IMR-90 (cell line): ENCODE measurements at regions not wholly inside any gene's neighbourhood (a gene's known extent, or its start where the extent isn't known, plus 50 kb on each side); places are given as distances from the start of the nearest gene placed in this dataset.
A peak's percentile ranks its signal among the peaks of the same experiment; 100 is the strongest.

Experiments
- ATAC-seq: fragments of 200-7000 bp; cut with Tn5 transposase; 2 replicates; pipeline ENCODE4 v1.9.1; 2020; ENCODE audit warnings: low read depth, mild to moderate bottlenecking, moderate library complexity
- BruUV-seq: library from RNA; stranded (reverse); fragments of 400-500 nt; replicated peaks from 2 replicates; lab custom pipeline; 2021; lab: Mats Ljungman, UMichigan
- CTCF ChIA-PET: fragments of 300-600 bp; formaldehyde crosslinking; extraction: SDS; loops from one replicate; lab custom pipeline; 2021; ENCODE audit warnings: antibody characterized with exemption; lab: Yijun Ruan, JAX
- POLR2A ChIA-PET: fragments of 300-600 bp; sonication (Branson Sonifier 250); formaldehyde crosslinking; loops from one replicate; lab custom pipeline; 2022; ENCODE audit warnings: antibody characterized with exemption; ENCODE audit not compliant: unreplicated experiment; lab: Charles Lee
- DNase-seq: peaks from one replicate; pipeline ENCODE4 v3.0.0; 2013
- H2AFZ ChIP-seq: replicated peaks from 2 replicates; pipeline ENCODE3; 2013; ENCODE audit warnings: low read length, mild to moderate bottlenecking; ENCODE audit not compliant: poor library complexity
- H2AK5ac ChIP-seq: 2 replicates; pipeline ENCODE4 v1.6.1; 2013; ENCODE audit warnings: low read depth, low read length, inconsistent platforms
- H2AK9ac ChIP-seq: replicated peaks from 2 replicates; pipeline ENCODE3; 2013; ENCODE audit warnings: mild to moderate bottlenecking, low read depth, low read length, moderate library complexity; ENCODE audit not compliant: poor library complexity
- H2BK120ac ChIP-seq: 2 replicates; pipeline ENCODE4 v1.6.1; 2013; ENCODE audit warnings: low read depth, low read length, inconsistent platforms
- H2BK15ac ChIP-seq: 3 replicates; pipeline ENCODE4 v1.6.1; 2013; ENCODE audit warnings: low read depth, low read length, inconsistent platforms
- H2BK20ac ChIP-seq: 2 replicates; pipeline ENCODE4 v1.6.1; 2013; ENCODE audit warnings: low read depth, mild to moderate bottlenecking, inconsistent platforms, low read length, moderate library complexity
- H2BK5ac ChIP-seq: 2 replicates; pipeline ENCODE4 v1.6.1; 2013; ENCODE audit warnings: mild to moderate bottlenecking, low read depth, low read length, inconsistent platforms; ENCODE audit not compliant: poor library complexity, severe bottlenecking
- H3K14ac ChIP-seq: replicated peaks from 2 replicates; pipeline ENCODE4 v1.6.1; 2013; ENCODE audit warnings: low read depth, low read length, inconsistent platforms
- H3K18ac ChIP-seq: 2 replicates; pipeline ENCODE4 v1.6.1; 2013; ENCODE audit warnings: low read depth, low read length, control low read depth
- H3K23ac ChIP-seq: 2 replicates; pipeline ENCODE4 v1.6.1; 2013; ENCODE audit warnings: low read depth, low read length, inconsistent platforms
- H3K27ac ChIP-seq: 2 replicates; pipeline ENCODE4 v1.5.1; 2013; ENCODE audit warnings: mild to moderate bottlenecking, control low read depth, low read length; ENCODE audit not compliant: insufficient read depth
- H3K27me3 ChIP-seq: 2 replicates; pipeline ENCODE4 v1.6.1; 2013; ENCODE audit warnings: low read length; ENCODE audit not compliant: control insufficient read depth, insufficient read depth
- H3K36me3 ChIP-seq: 2 replicates; pipeline ENCODE4 v1.6.1; 2013; ENCODE audit warnings: low read length, mixed read lengths; ENCODE audit not compliant: control insufficient read depth, insufficient read depth
- H3K4ac ChIP-seq: 2 replicates; pipeline ENCODE4 v1.6.1; 2013; ENCODE audit warnings: low read depth, low read length, inconsistent platforms
- H3K4me1 ChIP-seq: 2 replicates; pipeline ENCODE4 v1.6.1; 2013; ENCODE audit warnings: low read length, mixed read lengths; ENCODE audit not compliant: control insufficient read depth, insufficient read depth
- H3K4me2 ChIP-seq: 2 replicates; pipeline ENCODE4 v1.6.1; 2013; ENCODE audit warnings: low read depth, mild to moderate bottlenecking, control low read depth, low read length, moderate library complexity
- H3K4me3 ChIP-seq: 2 replicates; pipeline ENCODE4 v1.5.1; 2013; ENCODE audit warnings: low read depth, mild to moderate bottlenecking, control low read depth, low read length, moderate library complexity; ENCODE audit not compliant: insufficient read depth
- H3K56ac ChIP-seq: 2 replicates; pipeline ENCODE4 v1.6.1; 2013; ENCODE audit warnings: low read length, inconsistent platforms; ENCODE audit not compliant: insufficient read depth; ENCODE audit errors: extremely low read depth
- H3K79me1 ChIP-seq, 2 experiments: 2 replicates each; pipeline ENCODE4 v1.6.1; 2013; ENCODE audit warnings: low read length in 2 of 2, inconsistent platforms in 1 of 2, low read depth in 1 of 2
- H3K9ac ChIP-seq: 2 replicates; pipeline ENCODE4 v1.6.1; 2013; ENCODE audit warnings: low read depth, low read length, control low read depth
- H3K9me1 ChIP-seq: 2 replicates; pipeline ENCODE4 v1.6.1; 2013; ENCODE audit warnings: low read length, inconsistent platforms; ENCODE audit not compliant: insufficient read depth
- H3K9me3 ChIP-seq: 2 replicates; pipeline ENCODE4 v1.6.1; 2013; ENCODE audit warnings: low read length; ENCODE audit not compliant: control insufficient read depth, insufficient read depth
- H4K20me1 ChIP-seq: 2 replicates; pipeline ENCODE4 v1.6.1; 2013; ENCODE audit warnings: low read length, inconsistent platforms; ENCODE audit not compliant: insufficient read depth
- H4K5ac ChIP-seq: 2 replicates; pipeline ENCODE4 v1.6.1; 2013; ENCODE audit warnings: mild to moderate bottlenecking, low read depth, low read length, control low read depth
- H4K8ac ChIP-seq, 2 experiments: 2 replicates each; pipeline ENCODE4 v1.6.1; 2013; ENCODE audit warnings: low read depth in 2 of 2, low read length in 2 of 2, control low read depth in 1 of 2, inconsistent platforms in 1 of 2
- H4K91ac ChIP-seq: 2 replicates; pipeline ENCODE4 v1.6.1; 2013; ENCODE audit warnings: low read depth, low read length, inconsistent platforms; ENCODE audit not compliant: insufficient read depth
- BHLHE40 ChIP-seq: fragments of 150-350 bp; IDR thresholded peaks from 2 replicates; pipeline ENCODE4 v1.6.1; 2016; ENCODE audit warnings: mild to moderate bottlenecking, low read depth, low read length
- RCOR1 ChIP-seq: IDR thresholded peaks from 2 replicates; pipeline ENCODE4 v1.6.1; 2012; ENCODE audit warnings: mild to moderate bottlenecking, low read length, improper control_type of control experiment; ENCODE audit not compliant: insufficient replicate concordance
- WGBS, 2 experiments: methylation state at CpG; one replicate each; pipeline versions ENCODE4 v1.1.5 to v1.1.7; 2013; ENCODE audit warnings: missing lambda C conversion rate in 2 of 2; ENCODE audit not compliant: insufficient read length in 1 of 2; ENCODE audit errors: extremely low coverage in 2 of 2; 5-methylcytosine and 5-hydroxymethylcytosine counted together
- dilution Hi-C: fragments of 300-500 bp; cut with HindIII; formaldehyde crosslinking; loops from one replicate; pipeline ENCODE4 v1.14.3; 2018; ENCODE audit warnings: low sequenced_read_pairs; ENCODE audit not compliant: unreplicated experiment
- in situ Hi-C: fragments of 300-500 bp; cut with MboI; formaldehyde crosslinking; loops from 3 replicates; pipeline ENCODE4 v1.14.3; 2019; ENCODE audit warnings: low sequenced_read_pairs, inconsistent platforms, mixed read lengths
- intact Hi-C: fragments of 100-400 bp; cut with micrococcal nuclease; formaldehyde crosslinking; loops from 2 replicates; pipeline ENCODE4 v1.10.0; 2022
- TF ChIP-seq, protein P1 (sequence below): fragments of 150-350 bp; IDR thresholded peaks from 2 replicates; pipeline ENCODE4 v1.6.1; 2017; ENCODE audit warnings: mild to moderate bottlenecking, antibody characterized with exemption, low read length, low read depth

DNA sequence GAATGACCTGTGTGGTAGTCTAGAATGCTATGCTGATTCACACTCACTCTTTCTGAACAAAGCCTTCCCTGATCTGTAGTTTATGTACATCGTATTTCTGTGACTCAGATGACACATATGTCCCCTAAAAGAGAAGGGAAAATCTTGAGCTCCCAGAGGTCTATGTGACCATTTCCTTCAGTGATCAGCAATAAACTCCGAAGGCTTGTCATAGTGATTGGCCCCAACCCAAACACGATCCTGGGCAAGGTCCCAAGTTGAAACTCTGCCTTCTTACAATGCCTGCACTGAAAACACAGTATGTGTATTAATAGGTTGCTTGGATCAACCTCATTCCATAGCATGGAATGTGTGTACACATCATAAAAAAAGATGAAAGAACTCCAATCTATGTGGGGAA is 685.8 kb downstream of the MAT2B start:
- TF ChIP-seq BHLHE40 (peak; percentile 77; the same call in 1 of the 2 replicates), RCOR1 (no peak)
- TF ChIP-seq, protein P1, sequence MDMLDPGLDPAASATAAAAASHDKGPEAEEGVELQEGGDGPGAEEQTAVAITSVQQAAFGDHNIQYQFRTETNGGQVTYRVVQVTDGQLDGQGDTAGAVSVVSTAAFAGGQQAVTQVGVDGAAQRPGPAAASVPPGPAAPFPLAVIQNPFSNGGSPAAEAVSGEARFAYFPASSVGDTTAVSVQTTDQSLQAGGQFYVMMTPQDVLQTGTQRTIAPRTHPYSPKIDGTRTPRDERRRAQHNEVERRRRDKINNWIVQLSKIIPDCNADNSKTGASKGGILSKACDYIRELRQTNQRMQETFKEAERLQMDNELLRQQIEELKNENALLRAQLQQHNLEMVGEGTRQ: no peak
- ChIA-PET CTCF (no interaction called here), POLR2A (no interaction called here)

More for the DNA sequence above, 685.8 kb downstream of the MAT2B start:
- Histone ChIP-seq H2BK5ac (peak overlapping the region; percentile 40), H2AK5ac (no peak overlapping the region), H3K56ac (no peak overlapping the region), H2BK20ac (no peak overlapping the region), H3K27me3 (no peaks in the 10 kb centered on the region), H4K91ac (no peak overlapping the region), H4K8ac (no peak overlapping the region), H3K9me3 (no peaks in the 10 kb centered on the region), H2BK120ac (no peak overlapping the region), H3K9me1 (no peaks in the 10 kb centered on the region), H2AK9ac (no peak overlapping the region), H2AFZ (no peak overlapping the region), H3K14ac (no peak overlapping the region), H3K79me1 (no peaks in the 10 kb centered on the region), H4K20me1 (no peaks in the 10 kb centered on the region), H3K18ac (no peak overlapping the region), H3K27ac (no peak overlapping the region), H3K9ac (no peak overlapping the region), H3K4me1 (no peaks in the 10 kb centered on the region), H4K5ac (no peak overlapping the region), H3K23ac (no peak overlapping the region), H3K4me3 (no peak overlapping the region), H3K36me3 (no peaks in the 10 kb centered on the region), H3K4me2 (peak overlapping the region; percentile 4), H3K4ac (no peak overlapping the region), H2BK15ac (no peak overlapping the region)
- ATAC-seq (peak; percentile 80), DNase-seq (peak; percentile 82)
- no TSS peak for BruUV-seq
- in situ Hi-C loops (no loop called here), intact Hi-C loops (no loop called here), dilution Hi-C loops (no loop called here)
- WGBS, 2 experiments: 0% methylated on average over 1 of the region's 3 CpGs; no CpG with 5 or more reads in 1 of the 2 experiments
